GM23248 (cell line): ENCODE measurements at regions not wholly inside any gene's neighbourhood (a gene's known extent, or its start where the extent isn't known, plus 50 kb on each side); places are given as distances from the start of the nearest gene placed in this dataset.

Source experiments
- EZH2 ChIP-seq: fragments of 200-600 bp; sonication (generic); IDR thresholded peaks from 2 replicates; pipeline ENCODE4 v1.6.1; 2018; ENCODE audit warnings: antibody characterized with exemption, mild to moderate bottlenecking; ENCODE audit not compliant: insufficient read depth, poor library complexity, severe bottlenecking
- EZH2phosphoT487 ChIP-seq: fragments of 200-600 bp; sonication (generic); IDR thresholded peaks from 2 replicates; pipeline ENCODE4 v1.6.1; 2018; ENCODE audit warnings: antibody characterized with exemption, moderate library complexity, mild to moderate bottlenecking, low read depth; ENCODE audit not compliant: insufficient read depth

DNA sequence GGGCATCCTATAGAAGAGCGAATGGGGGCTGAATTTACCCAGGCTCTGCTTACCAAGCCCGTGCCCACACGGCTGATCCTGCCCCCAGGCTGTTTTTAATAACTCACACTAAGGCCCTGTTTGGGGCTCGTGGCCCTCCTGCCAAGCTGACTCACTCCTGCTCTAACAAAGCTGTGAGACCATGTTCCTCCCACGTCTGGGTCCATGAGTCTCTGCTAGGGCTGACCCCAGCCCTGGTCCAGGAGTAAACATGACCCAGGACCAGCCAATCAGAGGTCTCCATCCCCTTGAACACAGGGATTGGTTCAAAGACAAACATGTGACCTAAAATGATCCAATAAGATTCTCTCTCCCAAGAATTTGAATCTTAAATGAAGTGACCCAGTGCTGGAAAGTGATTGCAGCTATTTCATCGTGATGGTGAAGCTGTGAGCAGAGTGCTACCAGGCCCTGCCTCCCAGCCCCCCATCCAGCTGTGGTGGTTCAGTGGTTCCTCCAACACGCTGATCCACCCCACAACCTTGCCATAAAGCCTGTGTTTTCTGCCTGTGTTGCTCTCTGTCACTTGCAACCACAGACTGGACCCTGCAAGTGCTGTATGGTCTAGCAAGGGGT is 57.2 kb downstream of the C16orf82 start:
- TF ChIP-seq EZH2, result no peak
- TF ChIP-seq EZH2phosphoT487, result no peak
